Activated T-cell treated with anti-CD3 and anti-CD28 coated beads, Interleukin-2, amount 50 U/mL, for 24 hours (primary cell): ENCODE measurements at regions not wholly inside any gene's neighbourhood (a gene's known extent, or its start where the extent isn't known, plus 50 kb on each side); places are given as distances from the start of the nearest gene placed in this dataset.

Experiments used
- DNase-seq: peaks from one replicate; pipeline ENCODE4 v3.0.0-alpha.2; 2020
- H3K27ac Mint-ChIP-seq: 2 replicates; pipeline ENCODE4 v1.8.0; 2020; ENCODE audit warnings: mild to moderate bottlenecking, mixed read lengths
- H3K27me3 Mint-ChIP-seq: 2 replicates; pipeline ENCODE4 v1.8.0; 2020; ENCODE audit warnings: mixed read lengths
- H3K36me3 Mint-ChIP-seq: 2 replicates; pipeline ENCODE4 v1.8.0; 2020; ENCODE audit warnings: low read depth, mixed read lengths
- H3K4me1 Mint-ChIP-seq: 2 replicates; pipeline ENCODE4 v1.8.0; 2020; ENCODE audit warnings: low read depth, mixed read lengths
- H3K4me3 Mint-ChIP-seq: 2 replicates; pipeline ENCODE4 v1.8.0; 2020; ENCODE audit warnings: mild to moderate bottlenecking, moderate library complexity, mixed read lengths
- H3K9me3 Mint-ChIP-seq: 2 replicates; pipeline ENCODE4 v1.8.0; 2020; ENCODE audit warnings: mixed read lengths

- no peak overlapping the region for H3K4me3 Mint-ChIP-seq
- no peaks in the 10 kb centered on the region for H3K9me3 Mint-ChIP-seq
- no peak for DNase-seq
- H3K4me1 Mint-ChIP-seq: no peaks in the 10 kb centered on the region
- no peaks in the 10 kb centered on the region for H3K36me3 Mint-ChIP-seq
- H3K27ac Mint-ChIP-seq: no peak overlapping the region
- peaks cover 6% of the 10 kb centered on the region for H3K27me3 Mint-ChIP-seq
These were observed 165.0 kb downstream of the BAMBI start for GRCh38 chr10:28842321-28842720.

- no peak overlapping the region for H3K27ac Mint-ChIP-seq
- H3K4me1 Mint-ChIP-seq: no peaks in the 10 kb centered on the region
- no peaks in the 10 kb centered on the region for H3K9me3 Mint-ChIP-seq
- no peaks in the 10 kb centered on the region for H3K36me3 Mint-ChIP-seq
- no peak for DNase-seq
- peaks cover 9% of the 10 kb centered on the region for H3K27me3 Mint-ChIP-seq
- no peak overlapping the region for H3K4me3 Mint-ChIP-seq
These were observed 167.8 kb downstream of the BAMBI start for GRCh38 chr10:28845009-28845682.

GRCh38 chr10:28849309-28849708, 172.0 kb downstream of the BAMBI start:
- Mint-ChIP-seq H3K9me3 (no peaks in the 10 kb centered on the region), H3K4me1 (no peaks in the 10 kb centered on the region), H3K4me3 (no peak overlapping the region), H3K36me3 (no peaks in the 10 kb centered on the region), H3K27me3 (peaks cover 18% of the 10 kb centered on the region), H3K27ac (no peak overlapping the region)
- no peak for DNase-seq

- Mint-ChIP-seq H3K27ac (no peak overlapping the region), H3K4me1 (no peaks in the 10 kb centered on the region), H3K4me3 (no peak overlapping the region), H3K36me3 (no peaks in the 10 kb centered on the region), H3K27me3 (peaks cover 19% of the 10 kb centered on the region), H3K9me3 (no peaks in the 10 kb centered on the region)
- no peak for DNase-seq
These were observed 172.5 kb downstream of the BAMBI start for GRCh38 chr10:28849821-28850220.

- Mint-ChIP-seq H3K4me1 (no peaks in the 10 kb centered on the region), H3K9me3 (no peaks in the 10 kb centered on the region), H3K27ac (no peak overlapping the region), H3K36me3 (no peaks in the 10 kb centered on the region), H3K27me3 (peaks cover 19% of the 10 kb centered on the region), H3K4me3 (no peak overlapping the region)
- no peak for DNase-seq
These were observed 173.5 kb downstream of the BAMBI start for GRCh38 chr10:28850784-28851183.

- H3K27me3 Mint-ChIP-seq: peaks cover 18% of the 10 kb centered on the region
- H3K27ac Mint-ChIP-seq: no peak overlapping the region
- H3K4me1 Mint-ChIP-seq: no peaks in the 10 kb centered on the region
- no peak overlapping the region for H3K4me3 Mint-ChIP-seq
- no peak for DNase-seq
- H3K9me3 Mint-ChIP-seq: no peaks in the 10 kb centered on the region
- no peaks in the 10 kb centered on the region for H3K36me3 Mint-ChIP-seq
These were observed 175.9 kb downstream of the BAMBI start for GRCh38 chr10:28853195-28853594.

- Mint-ChIP-seq H3K9me3 (no peaks in the 10 kb centered on the region), H3K27ac (no peak overlapping the region), H3K4me1 (no peaks in the 10 kb centered on the region), H3K4me3 (no peak overlapping the region), H3K36me3 (no peaks in the 10 kb centered on the region), H3K27me3 (peaks cover 8% of the 10 kb centered on the region)
- DNase-seq: no peak
These were observed 179.8 kb downstream of the BAMBI start for GRCh38 chr10:28857164-28857563.

GRCh38 chr10:28858646-28859045, 181.3 kb downstream of the BAMBI start:
- no peak overlapping the region for H3K27ac Mint-ChIP-seq
- no peaks in the 10 kb centered on the region for H3K4me1 Mint-ChIP-seq
- no peaks in the 10 kb centered on the region for H3K36me3 Mint-ChIP-seq
- peaks cover 7% of the 10 kb centered on the region for H3K27me3 Mint-ChIP-seq
- no peak overlapping the region for H3K4me3 Mint-ChIP-seq
- no peaks in the 10 kb centered on the region for H3K9me3 Mint-ChIP-seq
- no peak for DNase-seq

GRCh38 chr10:28859791-28860190, 182.5 kb downstream of the BAMBI start:
- DNase-seq: no peak
- no peak overlapping the region for H3K4me3 Mint-ChIP-seq
- no peaks in the 10 kb centered on the region for H3K4me1 Mint-ChIP-seq
- no peak overlapping the region for H3K27ac Mint-ChIP-seq
- H3K27me3 Mint-ChIP-seq: peaks cover 3% of the 10 kb centered on the region
- no peaks in the 10 kb centered on the region for H3K9me3 Mint-ChIP-seq
- no peaks in the 10 kb centered on the region for H3K36me3 Mint-ChIP-seq

- peaks cover 6% of the 10 kb centered on the region for H3K27me3 Mint-ChIP-seq
- no peak for DNase-seq
- no peak overlapping the region for H3K27ac Mint-ChIP-seq
- no peak overlapping the region for H3K4me3 Mint-ChIP-seq
- no peaks in the 10 kb centered on the region for H3K36me3 Mint-ChIP-seq
- H3K9me3 Mint-ChIP-seq: no peaks in the 10 kb centered on the region
- no peaks in the 10 kb centered on the region for H3K4me1 Mint-ChIP-seq
These were observed 184.9 kb downstream of the BAMBI start for GRCh38 chr10:28862219-28862618.

GRCh38 chr10:28869606-28870201, 192.4 kb downstream of the BAMBI start:
- Mint-ChIP-seq H3K36me3 (no peaks in the 10 kb centered on the region), H3K9me3 (no peaks in the 10 kb centered on the region), H3K4me3 (no peak overlapping the region), H3K27me3 (peaks cover 6% of the 10 kb centered on the region), H3K27ac (no peak overlapping the region), H3K4me1 (no peaks in the 10 kb centered on the region)
- no peak for DNase-seq

- Mint-ChIP-seq H3K27ac (no peak overlapping the region), H3K4me3 (no peak overlapping the region), H3K36me3 (no peaks in the 10 kb centered on the region), H3K9me3 (no peaks in the 10 kb centered on the region), H3K27me3 (peaks cover 5% of the 10 kb centered on the region), H3K4me1 (no peaks in the 10 kb centered on the region)
- DNase-seq: no peak
These were observed 194.3 kb downstream of the BAMBI start for GRCh38 chr10:28871665-28872064.

GRCh38 chr10:28872587-28873165, 195.4 kb downstream of the BAMBI start:
- Mint-ChIP-seq H3K4me3 (no peak overlapping the region), H3K27me3 (peaks cover 5% of the 10 kb centered on the region), H3K36me3 (no peaks in the 10 kb centered on the region), H3K27ac (no peak overlapping the region), H3K4me1 (no peaks in the 10 kb centered on the region), H3K9me3 (no peaks in the 10 kb centered on the region)
- DNase-seq: no peak

GRCh38 chr10:28873540-28873939, 196.2 kb downstream of the BAMBI start:
- Mint-ChIP-seq H3K27ac (no peak overlapping the region), H3K4me3 (no peak overlapping the region), H3K36me3 (no peaks in the 10 kb centered on the region), H3K4me1 (no peaks in the 10 kb centered on the region), H3K27me3 (peaks cover 11% of the 10 kb centered on the region), H3K9me3 (no peaks in the 10 kb centered on the region)
- no peak for DNase-seq

- peaks cover 1% of the 10 kb centered on the region for H3K4me1 Mint-ChIP-seq
- H3K9me3 Mint-ChIP-seq: no peaks in the 10 kb centered on the region
- H3K4me3 Mint-ChIP-seq: no peak overlapping the region
- H3K27ac Mint-ChIP-seq: no peak overlapping the region
- no peak for DNase-seq
- H3K36me3 Mint-ChIP-seq: no peaks in the 10 kb centered on the region
- H3K27me3 Mint-ChIP-seq: peaks cover 14% of the 10 kb centered on the region
These were observed 196.9 kb downstream of the BAMBI start for GRCh38 chr10:28874210-28874609.
